Nucleus accumbens (tissue), 56 donors: ENCODE measurements at regions not wholly inside any gene's neighbourhood (a gene's known extent, or its start where the extent isn't known, plus 50 kb on each side); places are given as distances from the start of the nearest gene placed in this dataset.
"Not testable (repeated sequence)": the region's sequence is repeated elsewhere in the genome, so short reads cannot be mapped to it uniquely, and the experiment has no call there.

Experiments used
- DNase-seq, 56 donors: peaks; one replicate each; lab custom pipeline; 2025; lab: John Stamatoyannopoulos, UW

DNA sequence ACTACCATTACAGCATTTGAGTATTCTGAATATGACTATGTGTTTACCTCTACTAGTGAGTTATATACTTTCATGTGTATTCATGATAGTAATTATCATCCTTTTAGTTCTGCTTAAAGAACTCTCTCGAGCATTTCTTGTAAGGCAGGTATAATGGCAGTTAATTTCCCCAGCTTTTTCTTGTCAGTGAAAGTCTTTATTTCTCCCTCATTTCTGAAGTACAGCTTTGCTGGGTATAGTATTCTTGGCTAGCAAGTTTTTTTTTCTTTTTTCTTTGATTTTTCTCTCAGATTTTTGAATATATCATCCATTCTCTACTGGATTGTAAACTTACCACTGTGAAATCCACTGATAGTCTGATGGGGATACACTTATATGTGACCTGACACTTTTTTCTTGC is 165.9 kb upstream of the ARHGAP5 start:
- DNase-seq, result no peak

DNA sequence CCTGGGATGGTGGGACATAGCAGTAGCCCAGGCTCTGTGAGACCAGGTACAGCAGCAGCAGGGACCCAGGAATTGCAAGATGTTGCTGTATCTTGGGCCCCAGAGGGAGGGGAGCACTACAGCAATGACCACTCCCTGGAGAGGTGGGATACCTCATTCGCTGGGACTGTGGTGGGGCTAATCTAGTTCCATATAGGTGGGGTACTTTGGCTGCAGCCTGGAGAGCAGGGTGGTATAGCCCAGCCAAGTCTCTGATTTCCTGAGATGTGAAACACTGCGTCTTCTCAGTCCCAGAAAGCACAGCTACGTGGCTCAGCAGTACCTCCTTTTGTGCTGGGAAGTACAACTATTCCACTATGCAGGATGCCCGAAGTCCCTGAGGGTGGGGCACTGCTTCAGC is 163.7 kb upstream of the ARHGAP5 start:
- no peak for DNase-seq

DNA sequence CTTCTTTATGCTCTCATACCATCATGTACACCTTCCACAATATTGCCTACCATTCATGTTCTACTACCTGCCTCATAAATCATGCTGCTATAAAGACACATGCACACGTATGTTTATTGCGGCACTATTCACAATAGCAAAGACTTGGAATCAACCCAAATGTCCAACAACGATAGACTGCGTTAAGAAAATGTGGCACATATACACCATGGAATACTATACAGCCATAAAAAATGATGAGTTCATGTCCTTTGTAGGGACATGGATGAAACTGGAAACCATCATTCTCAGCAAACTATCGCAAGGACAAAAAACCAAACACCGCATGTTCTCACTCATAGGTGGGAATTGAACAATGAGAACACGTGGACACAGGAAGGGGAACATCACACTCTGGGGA is 158.8 kb upstream of the ARHGAP5 start:
- not testable (repeated sequence) for DNase-seq

DNA sequence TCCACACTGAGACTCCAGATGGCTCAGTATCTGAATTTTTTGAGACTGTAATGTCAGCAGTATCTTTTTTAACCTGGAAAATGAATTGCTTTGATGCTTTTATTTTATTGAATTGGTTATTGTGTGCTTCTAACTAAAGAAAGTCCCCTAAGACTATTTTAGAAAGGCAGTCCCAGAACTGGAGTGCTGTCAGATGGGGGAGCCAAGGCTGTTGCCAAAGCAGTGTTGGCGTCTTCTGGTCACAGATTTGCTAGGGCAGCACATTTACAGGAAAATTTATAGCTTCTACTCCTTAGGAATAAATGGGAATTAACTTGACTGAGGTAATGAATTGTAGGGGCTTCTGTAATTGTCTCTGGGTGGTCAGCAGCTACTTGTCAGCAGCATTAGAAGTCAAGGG is 157.1 kb upstream of the ARHGAP5 start:
- DNase-seq, result no peak

DNA sequence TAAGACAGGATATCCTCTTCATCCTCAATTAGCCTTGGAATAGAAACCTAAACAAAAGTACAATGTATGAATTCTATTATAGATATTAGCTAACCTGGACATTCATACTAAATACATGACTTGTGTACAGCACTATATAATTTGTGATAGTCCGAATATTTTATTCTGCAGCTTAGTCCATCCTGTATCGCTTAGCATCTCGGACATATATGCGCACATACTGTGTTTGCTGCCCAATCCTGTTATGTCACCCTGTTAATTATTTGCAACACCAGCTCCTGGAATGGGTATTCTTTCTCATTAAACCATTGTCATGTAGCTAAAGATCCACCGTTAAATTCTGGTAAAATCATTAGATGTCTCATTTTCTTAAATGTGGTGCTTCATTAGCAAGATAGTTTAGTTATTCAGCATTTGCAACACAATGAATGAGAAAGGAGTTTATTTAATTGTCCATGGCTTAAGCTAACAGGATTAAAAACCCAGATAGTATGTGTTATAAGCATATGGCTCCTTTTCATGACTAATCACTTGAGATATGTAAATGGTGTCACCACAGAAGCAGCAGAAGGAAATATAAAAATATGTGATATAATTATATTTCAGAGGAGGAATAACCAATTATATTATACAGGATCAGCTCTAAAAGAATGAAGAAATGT is 156.0 kb upstream of the ARHGAP5 start:
- no peak for DNase-seq

DNA sequence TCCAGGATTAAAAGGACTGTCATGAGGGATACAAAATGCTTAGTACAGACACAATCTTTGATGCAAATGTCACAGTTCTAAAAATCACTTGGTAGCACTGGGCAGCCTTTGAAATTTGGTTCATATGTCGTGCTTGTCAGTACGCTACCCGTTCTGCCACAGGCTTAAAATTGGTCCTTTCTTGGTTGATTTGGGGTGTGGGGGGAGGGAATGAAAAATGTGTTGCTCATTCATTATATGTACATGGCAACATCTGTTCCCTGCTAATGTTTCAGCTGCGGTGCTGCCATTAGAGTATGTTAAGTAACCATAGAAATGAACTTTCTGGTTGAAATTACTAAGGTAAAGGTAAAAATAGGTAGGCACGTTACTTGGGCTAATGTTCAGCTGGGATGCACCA is 155.4 kb upstream of the ARHGAP5 start:
- DNase-seq, result no peak

DNA sequence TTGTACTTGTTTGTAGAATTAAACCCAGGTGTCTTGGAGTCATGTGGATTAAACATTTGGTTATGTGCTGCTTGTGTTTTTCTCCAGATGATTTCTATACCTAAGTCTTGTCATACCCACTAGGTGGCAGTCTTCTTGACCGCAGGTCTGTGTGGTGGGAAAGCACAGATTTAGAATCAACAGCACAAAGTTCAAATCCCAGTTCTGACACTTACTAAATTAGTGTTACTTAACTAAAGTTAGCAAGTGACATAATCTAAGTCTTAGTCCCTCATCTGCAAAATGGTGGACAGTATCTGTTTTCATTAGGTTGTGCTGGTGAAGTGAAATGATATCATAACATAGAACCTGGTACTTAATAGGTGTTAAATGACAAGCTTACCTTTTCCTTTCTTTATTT is 151.0 kb upstream of the ARHGAP5 start:
- no peak for DNase-seq

DNA sequence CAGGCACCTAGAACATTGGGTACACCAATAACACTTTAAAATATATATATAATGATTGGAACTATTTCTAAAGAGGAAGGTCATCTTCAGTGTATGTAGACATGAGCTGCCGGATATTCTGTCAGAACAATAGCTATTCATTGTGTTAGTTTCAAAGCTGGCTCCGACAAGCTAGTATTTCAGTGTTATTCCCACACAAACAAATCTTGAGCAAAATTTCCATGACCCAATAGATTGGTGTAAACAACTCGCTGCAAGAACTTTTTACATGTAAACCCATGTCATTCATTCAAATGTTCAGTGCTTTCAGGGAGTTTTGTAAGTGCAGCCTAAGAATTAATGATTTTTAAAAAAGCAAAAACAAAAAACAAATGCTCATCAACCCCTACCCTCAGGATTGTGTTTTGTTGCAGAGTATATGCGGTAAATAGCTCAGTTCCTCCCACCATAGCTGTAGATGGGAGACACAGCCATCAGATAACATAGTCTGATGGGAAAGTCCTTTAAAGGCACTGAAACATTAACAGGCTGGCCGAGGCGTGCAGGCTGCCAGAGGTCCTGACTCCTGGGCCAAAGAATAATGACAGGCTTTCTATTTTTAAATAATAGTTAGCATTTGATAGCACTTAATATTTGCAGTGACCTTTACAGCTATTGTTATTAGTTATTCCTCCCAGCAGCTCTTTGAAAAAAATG is 150.3 kb upstream of the ARHGAP5 start:
- DNase-seq, result no peak

DNA sequence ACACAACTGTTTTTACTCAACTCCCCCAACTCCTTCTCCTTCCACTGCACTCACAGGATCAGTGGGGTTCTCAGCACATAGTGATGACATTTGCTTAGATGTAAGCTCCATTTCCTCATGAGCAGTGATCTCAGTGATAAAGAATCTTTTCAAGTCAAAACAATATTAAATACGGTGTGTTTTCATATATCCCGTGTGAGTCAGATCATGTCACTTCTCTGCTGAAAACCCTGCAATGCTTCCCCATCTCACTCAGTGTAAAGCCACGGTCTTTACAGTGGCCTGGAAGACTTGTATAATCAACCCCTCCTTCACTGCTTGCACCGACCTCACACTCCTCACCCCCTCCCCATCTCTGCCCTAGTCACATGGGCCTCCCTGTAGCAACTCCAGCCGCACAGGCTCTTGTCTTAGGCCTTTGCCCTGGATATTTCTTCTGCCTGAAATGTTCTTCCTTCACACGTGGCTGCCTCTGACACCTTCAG is 149.7 kb upstream of the ARHGAP5 start:
- DNase-seq, result peak in 12 of 56 donors; percentile 2 to 30 (median 12)

DNA sequence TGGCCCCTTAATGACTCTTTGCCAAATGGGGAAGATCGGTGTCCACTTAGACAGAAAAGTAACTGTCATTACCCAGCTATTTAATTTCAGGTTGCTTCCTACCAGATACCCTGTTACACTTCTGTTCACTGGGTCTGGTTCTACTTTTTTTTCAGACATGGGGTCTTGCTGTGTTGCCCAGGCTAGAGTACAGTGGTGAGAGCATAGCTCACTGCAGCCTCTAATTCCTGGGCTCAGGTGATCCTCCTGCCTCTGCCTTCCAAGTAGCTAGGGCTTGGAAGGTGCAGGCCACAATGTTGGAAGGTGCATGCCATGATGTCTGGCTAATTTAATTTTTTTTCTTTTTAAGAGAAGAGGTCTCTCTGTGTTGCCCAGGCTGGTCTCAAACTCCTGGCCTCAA is 147.0 kb upstream of the ARHGAP5 start:
- DNase-seq, result no peak

DNA sequence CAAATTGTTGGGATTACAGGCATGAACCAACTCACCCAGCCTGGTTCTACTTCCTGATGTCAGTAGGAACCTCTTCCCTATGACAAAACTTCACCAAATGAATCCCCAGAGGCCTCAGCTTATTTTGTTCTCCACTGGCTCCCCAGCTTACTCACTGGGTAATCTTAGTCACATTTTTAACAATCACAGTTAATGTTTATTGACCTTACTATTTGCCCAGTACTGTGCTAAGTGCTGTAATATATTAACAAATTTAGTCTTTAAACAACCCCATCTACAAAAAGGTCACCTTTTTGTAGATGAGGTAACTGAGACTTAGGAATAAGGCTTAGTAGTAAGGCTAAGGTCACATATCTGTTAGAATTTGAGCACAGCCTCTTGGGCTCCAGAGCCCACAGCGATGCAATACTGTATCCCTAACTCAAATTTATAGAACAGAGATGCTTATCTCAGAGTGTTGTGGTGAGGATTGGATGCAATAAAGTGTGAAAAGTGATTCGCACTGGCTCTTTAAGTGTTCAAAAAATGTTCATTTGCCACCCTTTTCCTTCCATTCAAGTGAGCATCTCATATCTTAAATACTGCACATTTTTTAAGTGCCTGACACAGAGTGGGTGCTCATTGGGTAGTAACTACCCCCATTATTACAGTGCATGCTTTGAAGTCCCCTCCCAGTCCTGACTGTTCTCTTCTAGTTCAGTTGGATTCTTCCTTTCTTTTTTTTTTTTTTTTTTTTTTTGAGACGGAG is 146.4 kb upstream of the ARHGAP5 start:
- DNase-seq, result no peak

DNA sequence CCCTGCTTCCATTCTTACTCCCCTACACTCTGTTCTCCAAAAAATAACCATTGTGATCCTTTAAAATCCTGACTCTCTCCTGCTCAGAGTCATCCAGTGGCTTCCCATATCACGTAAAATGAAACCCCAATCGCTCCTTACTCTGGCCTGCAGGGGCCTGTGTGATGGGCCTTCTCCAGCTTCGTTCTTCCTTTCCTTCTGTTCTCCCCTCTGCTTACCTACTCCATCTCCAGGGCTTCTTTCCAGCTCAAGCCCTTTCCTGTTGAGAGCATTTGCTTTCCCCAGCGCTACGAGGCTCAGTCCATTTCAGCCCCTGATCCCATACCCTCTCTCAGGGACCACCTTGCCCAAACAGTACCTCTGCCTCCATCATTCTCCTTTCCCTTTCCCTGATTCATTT is 144.4 kb upstream of the ARHGAP5 start:
- no peak for DNase-seq

DNA sequence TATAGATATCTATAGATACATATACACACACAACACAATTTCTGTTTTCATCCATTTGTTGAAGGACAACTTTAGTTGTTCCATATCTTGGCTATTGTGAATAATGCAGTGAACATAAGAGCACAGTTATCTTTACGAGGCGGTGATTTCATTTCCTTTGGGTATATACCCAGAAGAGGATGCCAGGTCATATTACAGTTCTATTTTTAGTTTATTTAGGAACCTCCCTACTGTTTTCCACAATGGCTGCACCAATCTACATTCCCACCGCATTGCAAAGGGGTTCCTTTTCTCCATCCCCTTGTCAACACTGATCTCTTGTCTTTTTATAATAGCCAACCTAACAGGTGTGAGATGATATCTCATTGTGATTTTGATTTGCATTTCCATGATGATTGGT is 143.4 kb upstream of the ARHGAP5 start:
- DNase-seq, result no peak

DNA sequence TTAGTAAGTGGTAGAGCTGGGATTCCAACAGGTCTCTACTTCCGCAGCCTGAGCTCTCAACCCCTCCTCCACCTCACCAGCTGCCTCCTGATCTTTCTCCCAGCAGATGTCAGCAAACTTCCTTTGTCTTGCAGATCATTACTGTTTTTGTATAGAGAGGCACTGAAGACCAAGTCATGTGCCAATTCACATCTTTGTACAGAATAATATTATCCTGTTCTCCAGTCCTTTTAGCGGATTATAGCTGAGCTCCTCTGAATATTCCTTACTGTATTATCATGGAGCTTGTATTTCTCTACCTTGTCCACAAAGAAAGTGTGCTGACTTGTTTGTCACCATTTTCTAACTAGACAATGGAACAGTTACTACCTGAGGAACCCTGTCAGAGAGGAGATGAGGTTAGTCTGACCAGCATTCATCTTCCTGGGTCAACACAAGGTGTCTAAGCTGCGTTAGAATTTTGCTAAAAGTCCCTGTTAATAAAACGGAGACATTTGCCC is 142.3 kb upstream of the ARHGAP5 start:
- peak in 16 of 56 donors; percentile 1 to 20 (median 7) for DNase-seq

DNA sequence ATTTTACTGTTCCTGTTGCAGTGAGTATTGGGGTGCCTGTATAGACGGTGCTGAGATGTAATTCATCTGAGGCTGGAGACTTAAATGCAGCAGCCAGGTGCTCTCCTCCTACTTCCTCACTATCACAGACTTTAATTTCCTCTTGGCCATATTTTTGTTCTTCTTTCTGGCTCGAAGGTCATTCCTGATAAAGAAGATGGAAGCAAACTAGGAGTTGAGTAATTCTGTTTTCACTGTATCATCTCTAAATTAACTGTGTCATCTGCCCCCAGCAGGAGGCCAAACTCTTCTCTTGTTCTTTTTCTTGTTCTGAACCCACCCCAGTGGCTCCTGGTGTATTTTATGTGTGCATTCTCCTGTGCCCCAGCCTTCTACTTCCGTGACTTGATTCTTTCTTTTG is 141.7 kb upstream of the ARHGAP5 start:
- DNase-seq, result no peak

DNA sequence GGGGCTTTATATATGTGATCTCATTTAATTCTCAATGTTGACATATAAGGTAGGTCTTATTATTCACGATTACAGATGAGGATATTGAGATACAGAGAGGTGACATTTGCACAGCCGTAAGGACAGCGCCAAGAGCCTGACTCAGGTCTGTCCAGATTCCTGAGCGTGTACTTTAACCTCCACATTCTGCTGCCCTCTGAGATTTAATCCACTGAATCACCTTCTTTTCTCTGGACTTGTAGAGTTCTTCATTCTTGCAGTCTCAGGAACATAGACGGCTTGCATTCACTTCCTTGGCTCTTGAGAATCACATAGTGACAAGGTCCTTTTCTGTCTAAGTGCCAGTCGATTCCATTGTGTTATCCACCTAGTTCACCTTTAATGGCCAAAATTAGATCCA is 141.0 kb upstream of the ARHGAP5 start:
- DNase-seq, result no peak

DNA sequence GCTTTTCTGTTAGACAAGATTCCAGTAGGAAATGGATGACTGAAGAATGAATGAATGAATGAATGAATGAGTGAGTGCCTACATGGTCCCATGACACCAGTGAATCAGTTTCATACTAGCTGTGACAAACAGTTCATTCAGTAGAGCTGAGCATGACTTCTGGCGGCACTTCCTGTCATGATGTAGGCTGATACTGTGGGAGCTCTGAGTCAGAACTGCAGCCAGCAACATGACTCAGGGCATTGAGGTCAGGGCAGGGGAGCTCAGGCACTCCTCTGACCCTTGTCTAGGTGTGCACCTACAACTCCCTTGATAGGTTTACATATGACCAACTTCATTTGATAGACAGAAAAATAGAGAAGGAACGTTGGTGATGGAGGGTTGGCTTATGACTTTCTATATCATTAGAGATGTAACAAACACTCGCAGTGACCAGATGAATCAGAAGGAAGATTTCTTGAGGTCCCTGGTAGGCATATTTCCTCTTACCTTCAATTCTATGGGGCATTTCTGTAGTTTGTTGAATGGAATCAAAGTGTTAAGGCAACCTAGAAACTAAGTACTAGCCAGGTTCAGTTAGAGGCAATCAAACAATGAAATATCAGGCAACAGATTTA is 139.3 kb upstream of the ARHGAP5 start:
- DNase-seq, result peak in 32 of 56 donors; percentile 3 to 85 (median 30)

DNA sequence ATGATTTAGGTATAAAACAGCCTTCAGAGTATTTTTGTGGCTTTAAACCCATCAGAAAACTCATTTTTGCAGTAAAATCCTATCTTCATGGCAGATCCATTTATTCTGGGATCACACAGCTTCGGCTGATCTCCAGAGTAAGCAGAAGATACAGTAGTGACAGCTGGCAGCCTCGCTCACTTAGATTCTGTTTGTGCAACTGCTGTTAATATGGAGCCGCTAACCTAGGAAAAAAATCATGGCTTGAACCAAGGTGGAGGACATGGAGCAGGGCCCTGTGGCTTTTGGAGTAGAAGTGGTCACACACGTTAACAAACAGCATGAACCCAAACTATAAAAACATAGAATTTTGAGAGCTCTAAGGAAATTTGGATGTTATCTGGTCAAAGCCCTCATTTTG is 137.2 kb upstream of the ARHGAP5 start:
- DNase-seq, result no peak

DNA sequence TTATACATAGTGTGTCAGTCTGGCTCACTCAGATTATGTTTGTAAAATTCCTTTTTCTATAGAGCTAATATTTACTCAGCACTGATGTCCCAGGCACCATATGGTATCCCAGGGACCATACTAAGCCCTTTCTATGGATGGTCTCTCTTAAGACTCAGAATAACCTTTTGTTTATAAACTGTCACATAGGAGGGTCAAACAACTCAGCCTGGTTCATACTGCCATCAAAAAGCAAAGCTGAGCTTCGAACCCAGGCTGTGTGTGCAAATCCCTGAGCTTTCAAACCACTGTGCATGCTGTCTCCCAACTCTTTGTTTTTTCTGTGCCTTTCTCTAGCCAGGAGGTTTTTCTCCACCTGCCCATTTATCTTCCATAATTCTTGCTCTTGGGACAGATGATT is 135.6 kb upstream of the ARHGAP5 start:
- no peak for DNase-seq

DNA sequence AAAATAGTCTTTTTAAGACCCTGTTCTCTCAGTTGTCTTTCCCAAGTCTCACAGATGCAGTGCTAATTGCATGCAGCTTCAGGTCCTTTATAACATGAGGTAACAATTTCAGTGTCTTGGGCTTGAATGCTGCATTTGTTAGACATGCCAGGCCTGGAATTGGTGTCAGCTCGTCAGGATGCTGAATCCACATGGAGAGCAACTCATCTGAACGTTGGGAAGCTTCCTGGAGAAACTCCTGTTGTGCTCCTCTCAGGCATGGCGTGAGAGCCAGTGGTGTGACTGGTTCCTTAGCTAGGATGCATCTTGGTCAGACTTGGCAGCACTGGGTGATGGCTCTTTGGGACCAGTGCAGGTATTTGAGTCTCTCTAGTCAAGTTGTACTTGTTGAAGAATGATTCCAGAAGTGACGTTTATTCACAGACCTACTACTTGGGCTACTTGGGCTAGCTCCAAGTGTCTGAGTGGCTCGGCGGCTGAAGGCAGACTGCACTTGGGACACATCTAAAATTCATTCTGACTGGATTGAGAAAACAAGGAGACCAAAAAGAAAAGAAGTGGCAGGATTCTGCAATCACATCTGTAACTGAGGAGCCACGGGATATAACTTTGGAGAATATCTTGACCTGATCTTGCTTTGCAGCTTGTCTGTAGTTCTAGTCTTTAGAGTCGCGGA is 134.8 kb upstream of the ARHGAP5 start:
- no peak for DNase-seq
